Suprapubic skin (tissue), 4 donors: ENCODE measurements at regions not wholly inside any gene's neighbourhood (a gene's known extent, or its start where the extent isn't known, plus 50 kb on each side); places are given as distances from the start of the nearest gene placed in this dataset.

Source experiments
- POLR2A ChIP-seq, 2 donors: fragments of 450-650 bp; IDR thresholded peaks; one replicate each; pipeline ENCODE4 v1.6.1; 2017; ENCODE audit warnings: antibody characterized with exemption in 2 of 2, mild to moderate bottlenecking in 2 of 2, moderate library complexity in 2 of 2
- POLR2AphosphoS5 ChIP-seq, 3 donors: sonication (generic); formaldehyde crosslinking; IDR thresholded peaks; one replicate each; pipeline ENCODE4 v1.6.1; 2017; ENCODE audit warnings: antibody characterized with exemption in 3 of 3
- TF ChIP-seq, protein P1 (sequence below), 2 donors: fragments of 200-600 bp in 1 of 2; fragments of 450-650 bp in 1 of 2; sonication (generic) in 1 of 2; IDR thresholded peaks; one replicate each; pipeline ENCODE4 v1.5.1; 2016 to 2019; ENCODE audit warnings: antibody characterized with exemption in 2 of 2, mild to moderate bottlenecking in 1 of 2, moderate library complexity in 1 of 2

DNA sequence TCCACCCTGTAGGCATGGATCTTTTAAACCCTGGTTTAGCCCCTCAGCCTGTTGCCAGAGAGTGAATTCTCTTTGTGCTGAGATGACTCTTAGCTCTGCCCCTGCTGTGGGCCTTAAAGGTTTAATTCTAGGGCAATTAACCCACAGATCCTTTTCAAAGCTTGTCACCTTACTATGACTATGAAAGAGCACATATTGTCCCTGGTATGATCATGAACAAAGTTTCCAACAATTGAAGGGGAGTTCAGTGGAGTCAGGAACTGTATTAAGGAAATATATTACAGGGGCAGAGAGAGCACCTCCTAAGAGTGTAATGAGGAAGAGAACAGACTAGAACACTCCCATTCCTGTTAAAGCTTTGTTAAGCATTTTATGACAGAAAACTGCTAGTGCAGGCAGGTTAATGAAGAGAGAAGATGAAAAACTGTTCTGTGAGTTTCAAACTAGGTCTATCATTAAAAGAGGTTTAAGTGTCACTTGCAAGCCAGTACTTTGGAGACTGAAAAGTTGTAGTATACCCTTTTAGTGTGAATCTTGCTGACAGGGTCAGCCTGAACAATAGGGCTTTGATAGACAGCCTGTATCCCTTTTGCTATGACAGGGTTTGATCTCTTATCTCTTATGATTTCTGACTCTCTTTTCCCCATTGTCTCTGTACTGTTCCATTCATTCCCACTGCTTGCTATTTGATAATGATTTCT, 104.2 kb upstream of the ELL2 start:
- TF ChIP-seq POLR2AphosphoS5 (IDR thresholded peaks at IDR 0.05) = no peak
- no peak for TF ChIP-seq POLR2A (IDR thresholded peaks at IDR 0.05)
- TF ChIP-seq, protein P1, sequence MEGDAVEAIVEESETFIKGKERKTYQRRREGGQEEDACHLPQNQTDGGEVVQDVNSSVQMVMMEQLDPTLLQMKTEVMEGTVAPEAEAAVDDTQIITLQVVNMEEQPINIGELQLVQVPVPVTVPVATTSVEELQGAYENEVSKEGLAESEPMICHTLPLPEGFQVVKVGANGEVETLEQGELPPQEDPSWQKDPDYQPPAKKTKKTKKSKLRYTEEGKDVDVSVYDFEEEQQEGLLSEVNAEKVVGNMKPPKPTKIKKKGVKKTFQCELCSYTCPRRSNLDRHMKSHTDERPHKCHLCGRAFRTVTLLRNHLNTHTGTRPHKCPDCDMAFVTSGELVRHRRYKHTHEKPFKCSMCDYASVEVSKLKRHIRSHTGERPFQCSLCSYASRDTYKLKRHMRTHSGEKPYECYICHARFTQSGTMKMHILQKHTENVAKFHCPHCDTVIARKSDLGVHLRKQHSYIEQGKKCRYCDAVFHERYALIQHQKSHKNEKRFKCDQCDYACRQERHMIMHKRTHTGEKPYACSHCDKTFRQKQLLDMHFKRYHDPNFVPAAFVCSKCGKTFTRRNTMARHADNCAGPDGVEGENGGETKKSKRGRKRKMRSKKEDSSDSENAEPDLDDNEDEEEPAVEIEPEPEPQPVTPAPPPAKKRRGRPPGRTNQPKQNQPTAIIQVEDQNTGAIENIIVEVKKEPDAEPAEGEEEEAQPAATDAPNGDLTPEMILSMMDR (IDR thresholded peaks at IDR 0.05) = no peak
